Endothelial cell of umbilical vein (primary cell): ENCODE measurements at regions not wholly inside any gene's neighbourhood (a gene's known extent, or its start where the extent isn't known, plus 50 kb on each side); places are given as distances from the start of the nearest gene placed in this dataset.

Source experiments
- CTCF ChIP-seq, 2 donors: IDR thresholded peaks; 1 replicate in 1 of 2; 2 replicates in 1 of 2; pipeline ENCODE4 v1.5.1; 2011; ENCODE audit warnings: low read length in 2 of 2, mild to moderate bottlenecking in 2 of 2, moderate library complexity in 2 of 2, control low read depth in 1 of 2, inconsistent platforms in 1 of 2, low read depth in 1 of 2; ENCODE audit not compliant: insufficient read depth in 1 of 2; ENCODE audit errors: extremely low read depth in 1 of 2
- EZH2 ChIP-seq: IDR thresholded peaks from 2 replicates; pipeline ENCODE4 v1.6.1; 2012; ENCODE audit warnings: borderline replicate concordance, low read depth, mild to moderate bottlenecking, moderate library complexity, low read length, inconsistent platforms; ENCODE audit not compliant: severe bottlenecking
- JUN ChIP-seq: IDR thresholded peaks from 2 replicates; pipeline ENCODE4 v1.6.1; 2011; ENCODE audit warnings: borderline replicate concordance, low read depth; ENCODE audit not compliant: insufficient read length, insufficient read depth

GRCh38 chr12:118748478-118749380, 232.6 kb upstream of the SRRM4 start:
- TF ChIP-seq CTCF (IDR thresholded peaks at IDR 0.05; ENCODE audit: extremely low read depth in 1 of 2, insufficient read depth in 1 of 2, low read depth in 1 of 2, low read length in 2 of 2) (no peak), JUN (no peak), EZH2 (no peak)
